H1 (cell line): ENCODE measurements at regions not wholly inside any gene's neighbourhood (a gene's known extent, or its start where the extent isn't known, plus 50 kb on each side); places are given as distances from the start of the nearest gene placed in this dataset.

Experiments
- TF ChIP-seq, protein P1 (sequence below): fragments of 300-600 bp; sonication (generic); IDR thresholded peaks from 2 replicates; pipeline ENCODE4 v1.7.1; 2012; ENCODE audit warnings: low read length, moderate library complexity, mild to moderate bottlenecking, inconsistent platforms; ENCODE audit not compliant: insufficient replicate concordance

DNA sequence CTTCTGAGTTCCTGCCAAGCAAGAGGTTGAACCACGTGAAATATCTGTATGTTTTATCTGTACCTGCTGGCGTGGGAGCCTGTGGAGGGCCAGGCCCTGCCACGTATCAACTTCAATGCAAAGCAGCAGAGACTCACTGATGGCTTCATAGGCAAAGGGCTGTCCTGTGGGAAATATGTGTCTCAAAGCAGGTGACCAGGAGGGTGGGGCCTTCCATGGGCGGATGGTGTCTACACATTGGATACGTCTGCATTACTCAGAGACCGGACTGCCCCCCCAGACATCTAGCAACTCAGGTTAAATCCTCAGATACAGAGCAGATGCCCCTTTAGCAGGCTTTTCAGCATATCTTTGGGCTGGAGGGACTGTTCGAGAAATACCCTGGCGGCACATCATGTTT is 210.8 kb upstream of the C1orf174 start (continued):
- TF ChIP-seq, protein P1, sequence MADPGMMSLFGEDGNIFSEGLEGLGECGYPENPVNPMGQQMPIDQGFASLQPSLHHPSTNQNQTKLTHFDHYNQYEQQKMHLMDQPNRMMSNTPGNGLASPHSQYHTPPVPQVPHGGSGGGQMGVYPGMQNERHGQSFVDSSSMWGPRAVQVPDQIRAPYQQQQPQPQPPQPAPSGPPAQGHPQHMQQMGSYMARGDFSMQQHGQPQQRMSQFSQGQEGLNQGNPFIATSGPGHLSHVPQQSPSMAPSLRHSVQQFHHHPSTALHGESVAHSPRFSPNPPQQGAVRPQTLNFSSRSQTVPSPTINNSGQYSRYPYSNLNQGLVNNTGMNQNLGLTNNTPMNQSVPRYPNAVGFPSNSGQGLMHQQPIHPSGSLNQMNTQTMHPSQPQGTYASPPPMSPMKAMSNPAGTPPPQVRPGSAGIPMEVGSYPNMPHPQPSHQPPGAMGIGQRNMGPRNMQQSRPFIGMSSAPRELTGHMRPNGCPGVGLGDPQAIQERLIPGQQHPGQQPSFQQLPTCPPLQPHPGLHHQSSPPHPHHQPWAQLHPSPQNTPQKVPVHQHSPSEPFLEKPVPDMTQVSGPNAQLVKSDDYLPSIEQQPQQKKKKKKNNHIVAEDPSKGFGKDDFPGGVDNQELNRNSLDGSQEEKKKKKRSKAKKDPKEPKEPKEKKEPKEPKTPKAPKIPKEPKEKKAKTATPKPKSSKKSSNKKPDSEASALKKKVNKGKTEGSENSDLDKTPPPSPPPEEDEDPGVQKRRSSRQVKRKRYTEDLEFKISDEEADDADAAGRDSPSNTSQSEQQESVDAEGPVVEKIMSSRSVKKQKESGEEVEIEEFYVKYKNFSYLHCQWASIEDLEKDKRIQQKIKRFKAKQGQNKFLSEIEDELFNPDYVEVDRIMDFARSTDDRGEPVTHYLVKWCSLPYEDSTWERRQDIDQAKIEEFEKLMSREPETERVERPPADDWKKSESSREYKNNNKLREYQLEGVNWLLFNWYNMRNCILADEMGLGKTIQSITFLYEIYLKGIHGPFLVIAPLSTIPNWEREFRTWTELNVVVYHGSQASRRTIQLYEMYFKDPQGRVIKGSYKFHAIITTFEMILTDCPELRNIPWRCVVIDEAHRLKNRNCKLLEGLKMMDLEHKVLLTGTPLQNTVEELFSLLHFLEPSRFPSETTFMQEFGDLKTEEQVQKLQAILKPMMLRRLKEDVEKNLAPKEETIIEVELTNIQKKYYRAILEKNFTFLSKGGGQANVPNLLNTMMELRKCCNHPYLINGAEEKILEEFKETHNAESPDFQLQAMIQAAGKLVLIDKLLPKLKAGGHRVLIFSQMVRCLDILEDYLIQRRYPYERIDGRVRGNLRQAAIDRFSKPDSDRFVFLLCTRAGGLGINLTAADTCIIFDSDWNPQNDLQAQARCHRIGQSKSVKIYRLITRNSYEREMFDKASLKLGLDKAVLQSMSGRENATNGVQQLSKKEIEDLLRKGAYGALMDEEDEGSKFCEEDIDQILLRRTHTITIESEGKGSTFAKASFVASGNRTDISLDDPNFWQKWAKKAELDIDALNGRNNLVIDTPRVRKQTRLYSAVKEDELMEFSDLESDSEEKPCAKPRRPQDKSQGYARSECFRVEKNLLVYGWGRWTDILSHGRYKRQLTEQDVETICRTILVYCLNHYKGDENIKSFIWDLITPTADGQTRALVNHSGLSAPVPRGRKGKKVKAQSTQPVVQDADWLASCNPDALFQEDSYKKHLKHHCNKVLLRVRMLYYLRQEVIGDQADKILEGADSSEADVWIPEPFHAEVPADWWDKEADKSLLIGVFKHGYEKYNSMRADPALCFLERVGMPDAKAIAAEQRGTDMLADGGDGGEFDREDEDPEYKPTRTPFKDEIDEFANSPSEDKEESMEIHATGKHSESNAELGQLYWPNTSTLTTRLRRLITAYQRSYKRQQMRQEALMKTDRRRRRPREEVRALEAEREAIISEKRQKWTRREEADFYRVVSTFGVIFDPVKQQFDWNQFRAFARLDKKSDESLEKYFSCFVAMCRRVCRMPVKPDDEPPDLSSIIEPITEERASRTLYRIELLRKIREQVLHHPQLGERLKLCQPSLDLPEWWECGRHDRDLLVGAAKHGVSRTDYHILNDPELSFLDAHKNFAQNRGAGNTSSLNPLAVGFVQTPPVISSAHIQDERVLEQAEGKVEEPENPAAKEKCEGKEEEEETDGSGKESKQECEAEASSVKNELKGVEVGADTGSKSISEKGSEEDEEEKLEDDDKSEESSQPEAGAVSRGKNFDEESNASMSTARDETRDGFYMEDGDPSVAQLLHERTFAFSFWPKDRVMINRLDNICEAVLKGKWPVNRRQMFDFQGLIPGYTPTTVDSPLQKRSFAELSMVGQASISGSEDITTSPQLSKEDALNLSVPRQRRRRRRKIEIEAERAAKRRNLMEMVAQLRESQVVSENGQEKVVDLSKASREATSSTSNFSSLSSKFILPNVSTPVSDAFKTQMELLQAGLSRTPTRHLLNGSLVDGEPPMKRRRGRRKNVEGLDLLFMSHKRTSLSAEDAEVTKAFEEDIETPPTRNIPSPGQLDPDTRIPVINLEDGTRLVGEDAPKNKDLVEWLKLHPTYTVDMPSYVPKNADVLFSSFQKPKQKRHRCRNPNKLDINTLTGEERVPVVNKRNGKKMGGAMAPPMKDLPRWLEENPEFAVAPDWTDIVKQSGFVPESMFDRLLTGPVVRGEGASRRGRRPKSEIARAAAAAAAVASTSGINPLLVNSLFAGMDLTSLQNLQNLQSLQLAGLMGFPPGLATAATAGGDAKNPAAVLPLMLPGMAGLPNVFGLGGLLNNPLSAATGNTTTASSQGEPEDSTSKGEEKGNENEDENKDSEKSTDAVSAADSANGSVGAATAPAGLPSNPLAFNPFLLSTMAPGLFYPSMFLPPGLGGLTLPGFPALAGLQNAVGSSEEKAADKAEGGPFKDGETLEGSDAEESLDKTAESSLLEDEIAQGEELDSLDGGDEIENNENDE = no peak
